B cell (primary cell): ENCODE measurements at regions not wholly inside any gene's neighbourhood (a gene's known extent, or its start where the extent isn't known, plus 50 kb on each side); places are given as distances from the start of the nearest gene placed in this dataset.

Experiments
- EZH2 ChIP-seq: IDR thresholded peaks from 2 replicates; pipeline ENCODE4 v1.6.1; 2012; ENCODE audit warnings: borderline replicate concordance, low read depth, mild to moderate bottlenecking, moderate library complexity, low read length; ENCODE audit not compliant: insufficient read depth, poor library complexity, severe bottlenecking
- TF ChIP-seq, protein P1 (sequence below): fragments of 200-600 bp; IDR thresholded peaks from one replicate; pipeline ENCODE4 v1.8.0; 2022; ENCODE audit warnings: antibody characterized with exemption, mild to moderate bottlenecking

DNA sequence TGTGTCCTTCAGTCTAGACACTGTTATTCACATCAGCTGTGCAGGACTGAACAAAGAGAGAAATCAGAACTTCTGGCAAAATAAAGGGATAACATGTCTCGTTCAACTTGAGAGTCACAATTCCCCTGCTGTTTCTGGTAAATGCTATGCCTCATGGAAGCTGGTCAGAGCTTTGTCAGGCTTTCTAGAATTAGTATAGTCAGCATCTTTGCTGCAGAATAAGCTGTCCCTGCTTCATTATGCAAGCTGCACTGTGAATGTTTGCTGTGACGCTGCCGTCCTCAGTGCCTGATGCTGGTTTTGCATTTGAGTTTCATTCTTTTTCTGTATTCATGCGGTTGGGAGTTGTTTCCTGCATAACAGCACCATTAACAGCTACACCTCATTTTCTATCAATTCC, 96.4 kb upstream of the KCNJ6 start:
- TF ChIP-seq, protein P1, sequence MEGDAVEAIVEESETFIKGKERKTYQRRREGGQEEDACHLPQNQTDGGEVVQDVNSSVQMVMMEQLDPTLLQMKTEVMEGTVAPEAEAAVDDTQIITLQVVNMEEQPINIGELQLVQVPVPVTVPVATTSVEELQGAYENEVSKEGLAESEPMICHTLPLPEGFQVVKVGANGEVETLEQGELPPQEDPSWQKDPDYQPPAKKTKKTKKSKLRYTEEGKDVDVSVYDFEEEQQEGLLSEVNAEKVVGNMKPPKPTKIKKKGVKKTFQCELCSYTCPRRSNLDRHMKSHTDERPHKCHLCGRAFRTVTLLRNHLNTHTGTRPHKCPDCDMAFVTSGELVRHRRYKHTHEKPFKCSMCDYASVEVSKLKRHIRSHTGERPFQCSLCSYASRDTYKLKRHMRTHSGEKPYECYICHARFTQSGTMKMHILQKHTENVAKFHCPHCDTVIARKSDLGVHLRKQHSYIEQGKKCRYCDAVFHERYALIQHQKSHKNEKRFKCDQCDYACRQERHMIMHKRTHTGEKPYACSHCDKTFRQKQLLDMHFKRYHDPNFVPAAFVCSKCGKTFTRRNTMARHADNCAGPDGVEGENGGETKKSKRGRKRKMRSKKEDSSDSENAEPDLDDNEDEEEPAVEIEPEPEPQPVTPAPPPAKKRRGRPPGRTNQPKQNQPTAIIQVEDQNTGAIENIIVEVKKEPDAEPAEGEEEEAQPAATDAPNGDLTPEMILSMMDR = no peak
- TF ChIP-seq EZH2 = no peak
